ENCODE measurements at regions not wholly inside any gene's neighbourhood (a gene's known extent, or its start where the extent isn't known, plus 50 kb on each side); places are given as distances from the start of the nearest gene placed in this dataset.
A peak's percentile ranks its signal among the peaks of the same experiment; 100 is the strongest.

- no CpG with 5 or more reads among the region's 1 CpG for WGBS (ENCODE audit: extremely low coverage, insufficient coverage, low lambda C conversion rate)
- no peak overlapping the region for H3K4ac ChIP-seq (ENCODE audit: low read depth, low read length)
- no peak overlapping the region for H2BK15ac ChIP-seq (replicated peaks; ENCODE audit: low read depth)
- no peak overlapping the region for H2BK120ac ChIP-seq (ENCODE audit: low read depth, low read length)
- no peak overlapping the region for H3K9ac ChIP-seq (ENCODE audit: low read length)
- DNase-seq: no peak
- no peaks in the 10 kb centered on the region for H3K4me1 ChIP-seq (ENCODE audit: control insufficient read depth, low read depth, low read length)
- H4K5ac ChIP-seq (ENCODE audit: low read length): no peak overlapping the region
- H3K23ac ChIP-seq (ENCODE audit: low read length): no peak overlapping the region
- H2BK5ac ChIP-seq (ENCODE audit: low read length): no peak overlapping the region
- no peak overlapping the region for H4K8ac ChIP-seq (ENCODE audit: low read depth, low read length)
- no peak overlapping the region for H3K27ac ChIP-seq (ENCODE audit: low read depth, low read length)
- no peak overlapping the region for H2AK5ac ChIP-seq (ENCODE audit: low read length)
- H3K79me2 ChIP-seq (ENCODE audit: control insufficient read depth, insufficient read depth, low read length): no peaks in the 10 kb centered on the region
- no peak overlapping the region for H3K18ac ChIP-seq (ENCODE audit: low read length)
- H3K36me3 ChIP-seq (ENCODE audit: control insufficient read depth, insufficient read depth, low read length): no peaks in the 10 kb centered on the region
- H3K79me1 ChIP-seq (ENCODE audit: low read length): no peaks in the 10 kb centered on the region
- H3K4me3 ChIP-seq (ENCODE audit: low read length): no peak overlapping the region
- H3K27me3 ChIP-seq (ENCODE audit: insufficient read depth, low read length, poor library complexity): no peaks in the 10 kb centered on the region
- no peak overlapping the region for H3K56ac ChIP-seq (ENCODE audit: low read length)
- no peak overlapping the region for H3K4me2 ChIP-seq (ENCODE audit: low read length)
Measured at GRCh38 chr15:93683651-93684050, 547.7 kb upstream of the MCTP2 start.

- no peak overlapping the region for H3K4me3 ChIP-seq (ENCODE audit: low read length)
- H3K36me3 ChIP-seq (ENCODE audit: control insufficient read depth, insufficient read depth, low read length): no peaks in the 10 kb centered on the region
- H2AK5ac ChIP-seq (ENCODE audit: low read length): no peak overlapping the region
- H3K23ac ChIP-seq (ENCODE audit: low read length): no peak overlapping the region
- no peaks in the 10 kb centered on the region for H3K27me3 ChIP-seq (ENCODE audit: insufficient read depth, low read length, poor library complexity)
- H4K8ac ChIP-seq (ENCODE audit: low read depth, low read length): no peak overlapping the region
- H2BK120ac ChIP-seq (ENCODE audit: low read depth, low read length): no peak overlapping the region
- no peaks in the 10 kb centered on the region for H3K4me1 ChIP-seq (ENCODE audit: control insufficient read depth, low read depth, low read length)
- no peak overlapping the region for H3K4me2 ChIP-seq (ENCODE audit: low read length)
- no peak overlapping the region for H3K4ac ChIP-seq (ENCODE audit: low read depth, low read length)
- no peak overlapping the region for H4K5ac ChIP-seq (ENCODE audit: low read length)
- H2BK15ac ChIP-seq (replicated peaks; ENCODE audit: low read depth): no peak overlapping the region
- H3K27ac ChIP-seq (ENCODE audit: low read depth, low read length): no peak overlapping the region
- H3K79me2 ChIP-seq (ENCODE audit: control insufficient read depth, insufficient read depth, low read length): no peaks in the 10 kb centered on the region
- no peak overlapping the region for H3K9ac ChIP-seq (ENCODE audit: low read length)
- H3K79me1 ChIP-seq (ENCODE audit: low read length): no peaks in the 10 kb centered on the region
- no CpG with 5 or more reads among the region's 12 CpGs for WGBS (ENCODE audit: extremely low coverage, insufficient coverage, low lambda C conversion rate)
- H3K18ac ChIP-seq (ENCODE audit: low read length): no peak overlapping the region
- no peak overlapping the region for H2BK5ac ChIP-seq (ENCODE audit: low read length)
- no peak for DNase-seq
- no peak overlapping the region for H3K56ac ChIP-seq (ENCODE audit: low read length)
Measured at GRCh38 chr15:93671387-93671943, 559.9 kb upstream of the MCTP2 start.

GRCh38 chr15:93670931-93671330 lies 560.4 kb upstream of the MCTP2 start:
- Histone ChIP-seq H3K4me1 (ENCODE audit: control insufficient read depth, low read depth, low read length) (no peaks in the 10 kb centered on the region), H2AK5ac (ENCODE audit: low read length) (no peak overlapping the region), H3K4me2 (ENCODE audit: low read length) (no peak overlapping the region), H2BK15ac (replicated peaks; ENCODE audit: low read depth) (no peak overlapping the region), H3K36me3 (ENCODE audit: control insufficient read depth, insufficient read depth, low read length) (no peaks in the 10 kb centered on the region), H3K79me1 (ENCODE audit: low read length) (no peaks in the 10 kb centered on the region), H3K4ac (ENCODE audit: low read depth, low read length) (no peak overlapping the region), H2BK5ac (ENCODE audit: low read length) (no peak overlapping the region), H3K9ac (ENCODE audit: low read length) (no peak overlapping the region), H3K18ac (ENCODE audit: low read length) (no peak overlapping the region), H3K27ac (ENCODE audit: low read depth, low read length) (no peak overlapping the region), H3K4me3 (ENCODE audit: low read length) (no peak overlapping the region), H3K27me3 (ENCODE audit: insufficient read depth, low read length, poor library complexity) (no peaks in the 10 kb centered on the region), H3K56ac (ENCODE audit: low read length) (no peak overlapping the region), H3K23ac (ENCODE audit: low read length) (no peak overlapping the region), H4K8ac (ENCODE audit: low read depth, low read length) (no peak overlapping the region), H4K5ac (ENCODE audit: low read length) (no peak overlapping the region), H2BK120ac (ENCODE audit: low read depth, low read length) (no peak overlapping the region), H3K79me2 (ENCODE audit: control insufficient read depth, insufficient read depth, low read length) (no peaks in the 10 kb centered on the region)
- no CpG with 5 or more reads among the region's 6 CpGs for WGBS (ENCODE audit: extremely low coverage, insufficient coverage, low lambda C conversion rate)
- no peak for DNase-seq

GRCh38 chr15:93664213-93664956 lies 567.0 kb upstream of the MCTP2 start:
- Histone ChIP-seq H3K27ac (ENCODE audit: low read depth, low read length) (no peak overlapping the region), H3K9ac (ENCODE audit: low read length) (no peak overlapping the region), H3K27me3 (ENCODE audit: insufficient read depth, low read length, poor library complexity) (no peaks in the 10 kb centered on the region), H3K18ac (ENCODE audit: low read length) (no peak overlapping the region), H3K23ac (ENCODE audit: low read length) (no peak overlapping the region), H3K79me2 (ENCODE audit: control insufficient read depth, insufficient read depth, low read length) (no peaks in the 10 kb centered on the region), H2AK5ac (ENCODE audit: low read length) (no peak overlapping the region), H2BK5ac (ENCODE audit: low read length) (no peak overlapping the region), H3K79me1 (ENCODE audit: low read length) (no peaks in the 10 kb centered on the region), H3K4me3 (ENCODE audit: low read length) (no peak overlapping the region), H2BK120ac (ENCODE audit: low read depth, low read length) (no peak overlapping the region), H3K4ac (ENCODE audit: low read depth, low read length) (no peak overlapping the region), H3K56ac (ENCODE audit: low read length) (no peak overlapping the region), H4K5ac (ENCODE audit: low read length) (no peak overlapping the region), H3K4me2 (ENCODE audit: low read length) (no peak overlapping the region), H3K36me3 (ENCODE audit: control insufficient read depth, insufficient read depth, low read length) (no peaks in the 10 kb centered on the region), H2BK15ac (replicated peaks; ENCODE audit: low read depth) (no peak overlapping the region), H3K4me1 (ENCODE audit: control insufficient read depth, low read depth, low read length) (no peaks in the 10 kb centered on the region), H4K8ac (ENCODE audit: low read depth, low read length) (no peak overlapping the region)
- WGBS (ENCODE audit: extremely low coverage, insufficient coverage, low lambda C conversion rate): no CpG with 5 or more reads among the region's 3 CpGs
- DNase-seq: peak; percentile 1

GRCh38 chr15:93662162-93662885 lies 569.0 kb upstream of the MCTP2 start:
- H3K27me3 ChIP-seq (ENCODE audit: insufficient read depth, low read length, poor library complexity): no peaks in the 10 kb centered on the region
- no peak overlapping the region for H4K8ac ChIP-seq (ENCODE audit: low read depth, low read length)
- H3K4ac ChIP-seq (ENCODE audit: low read depth, low read length): no peak overlapping the region
- no peak overlapping the region for H3K23ac ChIP-seq (ENCODE audit: low read length)
- no peak overlapping the region for H3K27ac ChIP-seq (ENCODE audit: low read depth, low read length)
- H3K4me1 ChIP-seq (ENCODE audit: control insufficient read depth, low read depth, low read length): no peaks in the 10 kb centered on the region
- no peak for DNase-seq
- no peak overlapping the region for H2AK5ac ChIP-seq (ENCODE audit: low read length)
- no peak overlapping the region for H3K18ac ChIP-seq (ENCODE audit: low read length)
- H4K5ac ChIP-seq (ENCODE audit: low read length): no peak overlapping the region
- WGBS (ENCODE audit: extremely low coverage, insufficient coverage, low lambda C conversion rate): no CpG with 5 or more reads among the region's 1 CpG
- H3K4me3 ChIP-seq (ENCODE audit: low read length): no peak overlapping the region
- H2BK5ac ChIP-seq (ENCODE audit: low read length): no peak overlapping the region
- no peak overlapping the region for H2BK15ac ChIP-seq (replicated peaks; ENCODE audit: low read depth)
- no peak overlapping the region for H3K4me2 ChIP-seq (ENCODE audit: low read length)
- H3K9ac ChIP-seq (ENCODE audit: low read length): no peak overlapping the region
- no peaks in the 10 kb centered on the region for H3K79me1 ChIP-seq (ENCODE audit: low read length)
- no peaks in the 10 kb centered on the region for H3K36me3 ChIP-seq (ENCODE audit: control insufficient read depth, insufficient read depth, low read length)
- H3K79me2 ChIP-seq (ENCODE audit: control insufficient read depth, insufficient read depth, low read length): no peaks in the 10 kb centered on the region
- H2BK120ac ChIP-seq (ENCODE audit: low read depth, low read length): no peak overlapping the region
- no peak overlapping the region for H3K56ac ChIP-seq (ENCODE audit: low read length)
